Liver (tissue), 8 donors: ENCODE measurements at regions not wholly inside any gene's neighbourhood (a gene's known extent, or its start where the extent isn't known, plus 50 kb on each side); places are given as distances from the start of the nearest gene placed in this dataset.

ENCODE experiments used
- DNase-seq: peaks from one replicate; pipeline ENCODE4 v3.0.0-alpha.2; 2017; ENCODE audit warnings: low spot score
- H3K27ac ChIP-seq, 2 donors: one replicate each; pipeline ENCODE4 v1.7.0; 2013; ENCODE audit warnings: inconsistent platforms in 2 of 2, low read length in 2 of 2, control low read depth in 1 of 2, low read depth in 1 of 2, mild to moderate bottlenecking in 1 of 2
- H3K27me3 ChIP-seq, 4 donors: one replicate each; pipeline versions ENCODE4 v1.6.1 to v1.7.0; 2013; ENCODE audit warnings: low read length in 3 of 4, inconsistent platforms in 1 of 4, mild to moderate bottlenecking in 1 of 4, moderate library complexity in 1 of 4; ENCODE audit not compliant: control insufficient read depth in 4 of 4, insufficient read depth in 4 of 4
- H3K36me3 ChIP-seq, 4 donors: one replicate each; pipeline versions ENCODE4 v1.6.1 to v1.7.0; 2013; ENCODE audit warnings: low read length in 3 of 4, mild to moderate bottlenecking in 3 of 4, low read depth in 1 of 4, moderate library complexity in 1 of 4; ENCODE audit not compliant: control insufficient read depth in 4 of 4, insufficient read depth in 3 of 4
- H3K4me1 ChIP-seq, 4 donors: one replicate each; pipeline versions ENCODE4 v1.6.1 to v1.7.0; 2013; ENCODE audit warnings: low read length in 3 of 4, mild to moderate bottlenecking in 3 of 4, moderate library complexity in 1 of 4; ENCODE audit not compliant: control insufficient read depth in 4 of 4, insufficient read depth in 4 of 4
- H3K4me3 ChIP-seq, 3 donors: one replicate each; pipeline versions ENCODE4 v1.6.1 to v1.7.0; 2013; ENCODE audit warnings: low read length in 3 of 3, control low read depth in 1 of 3, low read depth in 1 of 3, mild to moderate bottlenecking in 1 of 3
- H3K9ac ChIP-seq, 2 donors: one replicate each; pipeline ENCODE4 v1.7.0; 2013; ENCODE audit warnings: low read length in 2 of 2, mild to moderate bottlenecking in 2 of 2, moderate library complexity in 2 of 2, control low read depth in 1 of 2, low read depth in 1 of 2
- H3K9me3 ChIP-seq, 4 donors: one replicate each; pipeline versions ENCODE4 v1.6.1 to v1.7.0; 2013; ENCODE audit warnings: low read length in 3 of 4; ENCODE audit not compliant: control insufficient read depth in 4 of 4
- CTCF ChIP-seq: fragments of 150-350 bp; IDR thresholded peaks from 2 replicates; pipeline ENCODE4 v1.5.1; 2017; ENCODE audit warnings: improper control_type of control experiment, low read depth, low read length; ENCODE audit not compliant: missing input control
- EGR1 ChIP-seq, 2 donors: IDR thresholded peaks; 2 replicates each; pipeline ENCODE4 v1.6.1; 2016 to 2018; ENCODE audit warnings: antibody characterized with exemption in 2 of 2, low read depth in 2 of 2
- FOXA2 ChIP-seq: IDR thresholded peaks from 2 replicates; pipeline ENCODE4 v1.6.1; 2016; ENCODE audit warnings: antibody characterized with exemption
- GABPA ChIP-seq, 2 donors: IDR thresholded peaks in 1 of 2; conservative IDR thresholded peaks in 1 of 2; 2 replicates each; pipeline ENCODE4 v1.6.1; 2016; ENCODE audit warnings: antibody characterized with exemption in 2 of 2, mild to moderate bottlenecking in 1 of 2, moderate library complexity in 1 of 2
- HNF4G ChIP-seq: IDR thresholded peaks from 2 replicates; pipeline ENCODE4 v1.6.1; 2016; ENCODE audit warnings: antibody characterized with exemption
- MAX ChIP-seq: IDR thresholded peaks from 2 replicates; pipeline ENCODE4 v1.6.1; 2016; ENCODE audit warnings: antibody characterized with exemption
- RAD21 ChIP-seq, 2 donors: IDR thresholded peaks; 2 replicates each; pipeline ENCODE4 v1.6.1; 2016; ENCODE audit warnings: antibody characterized with exemption in 2 of 2, mild to moderate bottlenecking in 2 of 2
- REST ChIP-seq: IDR thresholded peaks from 2 replicates; pipeline ENCODE4 v1.6.1; 2016; ENCODE audit warnings: antibody characterized with exemption, mild to moderate bottlenecking
- RXRA ChIP-seq, 2 donors: IDR thresholded peaks; 2 replicates each; pipeline ENCODE4 v1.6.1; 2017 to 2018; ENCODE audit warnings: antibody characterized with exemption in 2 of 2, mild to moderate bottlenecking in 1 of 2
- SP1 ChIP-seq: IDR thresholded peaks from 2 replicates; pipeline ENCODE4 v1.6.1; 2018; ENCODE audit warnings: antibody characterized with exemption, mild to moderate bottlenecking
- ZBTB33 ChIP-seq: IDR thresholded peaks from 2 replicates; pipeline ENCODE4 v1.6.1; 2016; ENCODE audit warnings: antibody characterized with exemption
- WGBS: extraction: QIAGEN DNeasy Blood & Tissue Kit; methylation state at CpG from one replicate; pipeline ENCODE4 v1.1.7; 2013; 5-methylcytosine and 5-hydroxymethylcytosine counted together
- donor health status: healthy.
- donor health status: healthy.
- donor health status: healthy.
- donor health status: healthy.
- donor health status: healthy.

- Histone ChIP-seq H3K27me3 (no peaks in the 10 kb centered on the region), H3K4me3 (no peak overlapping the region), H3K27ac (no peak overlapping the region), H3K36me3 (no peaks in the 10 kb centered on the region), H3K9me3 (no peaks in the 10 kb centered on the region), H3K9ac (no peak overlapping the region), H3K4me1 (no peaks in the 10 kb centered on the region)
- no peak for DNase-seq
- no peak for TF ChIP-seq EGR1 (IDR thresholded peaks at IDR 0.05; ENCODE audit: low read depth in 2 of 2)
- no peak for TF ChIP-seq CTCF
- TF ChIP-seq RAD21 (IDR thresholded peaks at IDR 0.05) = no peak
- TF ChIP-seq RXRA (IDR thresholded peaks at IDR 0.05) = no peak
- no peak for TF ChIP-seq SP1
- no peak for TF ChIP-seq ZBTB33
- no peak for TF ChIP-seq FOXA2
- 44% methylated on average over 3 of the region's 3 CpGs for WGBS
Observed at GRCh38 chr4:181959121-181959520, 284.1 kb upstream of the TENM3 start.

- Histone ChIP-seq H3K4me1 (no peaks in the 10 kb centered on the region), H3K4me3 (no peak overlapping the region), H3K9me3 (no peaks in the 10 kb centered on the region), H3K9ac (no peak overlapping the region), H3K36me3 (no peaks in the 10 kb centered on the region), H3K27ac (no peak overlapping the region), H3K27me3 (no peaks in the 10 kb centered on the region)
- no peak for DNase-seq
- WGBS = 73% methylated on average over 3 of the region's 3 CpGs
- TF ChIP-seq REST (no peak), GABPA (IDR thresholded peaks at IDR 0.05 in 1 of 2, conservative IDR thresholded peaks at IDR 0.05 in 1 of 2) (no peak), RAD21 (IDR thresholded peaks at IDR 0.05) (no peak), HNF4G (no peak), RXRA (IDR thresholded peaks at IDR 0.05) (no peak), MAX (no peak)
Observed at GRCh38 chr4:181960384-181960783, 282.8 kb upstream of the TENM3 start.
